Panc1 (cell line): ENCODE measurements at regions not wholly inside any gene's neighbourhood (a gene's known extent, or its start where the extent isn't known, plus 50 kb on each side); places are given as distances from the start of the nearest gene placed in this dataset.

Experiments
- ATAC-seq: fragments of 200-7000 bp; cut with Tn5 transposase; 2 replicates; pipeline ENCODE4 v1.9.1; 2020; ENCODE audit warnings: mild to moderate bottlenecking, moderate library complexity
- BruUV-seq: library from RNA; stranded (reverse); fragments of 400-500 nt; replicated peaks from 2 replicates; lab custom pipeline; 2021; lab: Mats Ljungman, UMichigan
- CTCF ChIA-PET: fragments of 300-600 bp; sonication (Branson Sonifier 250); formaldehyde crosslinking; loops from one replicate; lab custom pipeline; 2022; ENCODE audit warnings: antibody characterized with exemption; lab: Charles Lee
- POLR2A ChIA-PET: fragments of 300-600 bp; sonication (Branson Sonifier 250); formaldehyde crosslinking; loops from one replicate; lab custom pipeline; 2022; ENCODE audit warnings: antibody characterized with exemption; lab: Charles Lee
- DNase-seq: peaks from one replicate; pipeline ENCODE4 v3.0.0-alpha.2; 2010; ENCODE audit warnings: low read depth, low spot score
- H3K27ac ChIP-seq: 2 replicates; pipeline ENCODE4 v1.5.1; 2011; ENCODE audit warnings: mild to moderate bottlenecking, low read length, inconsistent platforms
- H3K27me3 ChIP-seq: fragments of 200-500 bp; sonication (Bioruptor generic); 2 replicates; pipeline ENCODE4 v1.6.0; 2014; ENCODE audit warnings: low read length, inconsistent platforms; ENCODE audit not compliant: control insufficient read depth, insufficient read depth
- H3K36me3 ChIP-seq: fragments of 200-500 bp; sonication (Bioruptor generic); 2 replicates; pipeline ENCODE4 v1.5.1; 2014; ENCODE audit warnings: inconsistent platforms, mild to moderate bottlenecking, low read length, moderate library complexity; ENCODE audit not compliant: control insufficient read depth, insufficient read depth
- H3K4me1 ChIP-seq: 2 replicates; pipeline ENCODE4 v1.5.1; 2011; ENCODE audit warnings: inconsistent platforms, mild to moderate bottlenecking, low read length, moderate library complexity; ENCODE audit not compliant: control insufficient read depth, insufficient read depth
- H3K4me3 ChIP-seq, 2 experiments: 2 replicates each; pipeline ENCODE4 v1.5.1; 2011 to 2012; ENCODE audit warnings: low read depth in 2 of 2, low read length in 2 of 2, mild to moderate bottlenecking in 2 of 2, inconsistent platforms in 1 of 2, moderate library complexity in 1 of 2
- H3K9me3 ChIP-seq: fragments of 200-500 bp; sonication (Bioruptor generic); 2 replicates; pipeline ENCODE4 v1.5.1; 2014; ENCODE audit warnings: low read depth, mild to moderate bottlenecking, inconsistent platforms, low read length, moderate library complexity; ENCODE audit not compliant: control insufficient read depth, insufficient read depth
- CTCF ChIP-seq: fragments of 450-650 bp; IDR thresholded peaks from 2 replicates; pipeline ENCODE4 v1.5.1; 2017; ENCODE audit warnings: mild to moderate bottlenecking
- POLR2AphosphoS5 ChIP-seq: IDR thresholded peaks from 2 replicates; pipeline ENCODE4 v1.6.1; 2012; ENCODE audit warnings: mild to moderate bottlenecking, low read depth, low read length, moderate library complexity
- REST ChIP-seq, 2 experiments: IDR thresholded peaks; 2 replicates each; pipeline ENCODE4 v1.6.1; 2011 to 2012; ENCODE audit warnings: low read depth in 2 of 2, control low read depth in 1 of 2, low read length in 1 of 2, mild to moderate bottlenecking in 1 of 2, moderate library complexity in 1 of 2; ENCODE audit not compliant: insufficient read depth in 1 of 2
- SIN3A ChIP-seq: IDR thresholded peaks from 2 replicates; pipeline ENCODE4 v1.6.1; 2012; ENCODE audit warnings: low read depth, mild to moderate bottlenecking, low read length, moderate library complexity, borderline replicate concordance; ENCODE audit not compliant: insufficient read depth
- TCF7L2 ChIP-seq: IDR thresholded peaks from 2 replicates; pipeline ENCODE4 v1.6.1; 2011; ENCODE audit warnings: mild to moderate bottlenecking, low read depth, low read length, inconsistent platforms
- in situ Hi-C: cut with HindIII; loops from 2 replicates; pipeline ENCODE4 v1.10.0; 2016; ENCODE audit warnings: low sequenced_read_pairs, low pct_unique_long_range_greater_than_20kb
- intact Hi-C: fragments of 100-400 bp; cut with micrococcal nuclease; formaldehyde crosslinking; loops from one replicate; pipeline ENCODE4 v1.10.0; 2022; ENCODE audit not compliant: unreplicated experiment

- TF ChIP-seq TCF7L2 (no peak), CTCF (no peak), POLR2AphosphoS5 (no peak), SIN3A (no peak), REST (IDR thresholded peaks at IDR 0.05; ENCODE audit: insufficient read depth in 1 of 2, low read depth in 2 of 2, low read length in 1 of 2) (no peak)
- POLR2A ChIA-PET, result no interaction called here
- intact Hi-C loops, result no loop called here
- Histone ChIP-seq H3K4me3 (no peak overlapping the region), H3K9me3 (no peaks in the 10 kb centered on the region), H3K27me3 (no peaks in the 10 kb centered on the region), H3K4me1 (no peaks in the 10 kb centered on the region), H3K27ac (no peak overlapping the region), H3K36me3 (no peaks in the 10 kb centered on the region)
- in situ Hi-C loops, result no loop called here
- BruUV-seq, result no TSS peak
- CTCF ChIA-PET, result no interaction called here
- ATAC-seq, result no peak
- DNase-seq, result no peak
Measured at GRCh38 chr12:72219937-72220336, 52.2 kb upstream of the TRHDE start.
